C1 segment of cervical spinal cord (tissue), 14 donors: ENCODE measurements at regions not wholly inside any gene's neighbourhood (a gene's known extent, or its start where the extent isn't known, plus 50 kb on each side); places are given as distances from the start of the nearest gene placed in this dataset.
"Not testable (repeated sequence)": the region's sequence is repeated elsewhere in the genome, so short reads cannot be mapped to it uniquely, and the experiment has no call there.

Experiments used
- DNase-seq, 14 donors: peaks; one replicate each; lab custom pipeline; 2025; lab: John Stamatoyannopoulos, UW

DNA sequence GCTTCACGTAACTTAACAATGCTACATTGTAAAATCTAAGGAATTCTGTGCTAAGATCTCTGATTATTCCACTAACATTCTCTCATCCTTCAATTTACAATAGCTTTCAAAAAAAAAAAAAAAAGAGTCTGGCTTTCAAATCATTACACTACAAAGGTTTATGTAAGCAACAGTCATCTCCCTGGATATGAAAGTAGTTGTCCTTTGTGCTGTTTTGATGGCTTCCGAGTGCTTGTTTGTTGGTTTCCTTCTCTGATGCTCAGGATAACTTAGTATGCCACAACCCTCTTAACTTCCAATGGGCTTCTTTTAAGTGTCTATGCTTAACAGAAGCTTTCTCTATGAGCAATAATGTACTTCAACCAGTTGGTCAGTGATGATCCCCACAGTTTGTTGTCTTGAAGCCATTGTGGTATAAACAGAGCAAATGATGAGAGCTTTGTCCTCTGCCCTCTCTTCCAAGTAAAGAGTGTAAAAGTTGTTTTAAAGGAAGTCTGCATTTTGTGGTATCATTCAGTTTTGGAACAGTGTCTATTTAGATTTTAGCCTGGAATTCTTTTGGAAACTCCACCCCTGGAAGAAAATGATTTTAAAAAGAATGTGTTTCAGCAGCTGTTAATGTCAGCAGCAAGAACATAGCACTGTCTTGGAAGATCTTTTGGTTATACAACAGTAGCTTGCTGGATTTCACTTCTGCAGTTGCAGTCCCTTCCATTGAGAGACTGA, 396.1 kb upstream of the RGS6 start:
- DNase-seq, result no peak

DNA sequence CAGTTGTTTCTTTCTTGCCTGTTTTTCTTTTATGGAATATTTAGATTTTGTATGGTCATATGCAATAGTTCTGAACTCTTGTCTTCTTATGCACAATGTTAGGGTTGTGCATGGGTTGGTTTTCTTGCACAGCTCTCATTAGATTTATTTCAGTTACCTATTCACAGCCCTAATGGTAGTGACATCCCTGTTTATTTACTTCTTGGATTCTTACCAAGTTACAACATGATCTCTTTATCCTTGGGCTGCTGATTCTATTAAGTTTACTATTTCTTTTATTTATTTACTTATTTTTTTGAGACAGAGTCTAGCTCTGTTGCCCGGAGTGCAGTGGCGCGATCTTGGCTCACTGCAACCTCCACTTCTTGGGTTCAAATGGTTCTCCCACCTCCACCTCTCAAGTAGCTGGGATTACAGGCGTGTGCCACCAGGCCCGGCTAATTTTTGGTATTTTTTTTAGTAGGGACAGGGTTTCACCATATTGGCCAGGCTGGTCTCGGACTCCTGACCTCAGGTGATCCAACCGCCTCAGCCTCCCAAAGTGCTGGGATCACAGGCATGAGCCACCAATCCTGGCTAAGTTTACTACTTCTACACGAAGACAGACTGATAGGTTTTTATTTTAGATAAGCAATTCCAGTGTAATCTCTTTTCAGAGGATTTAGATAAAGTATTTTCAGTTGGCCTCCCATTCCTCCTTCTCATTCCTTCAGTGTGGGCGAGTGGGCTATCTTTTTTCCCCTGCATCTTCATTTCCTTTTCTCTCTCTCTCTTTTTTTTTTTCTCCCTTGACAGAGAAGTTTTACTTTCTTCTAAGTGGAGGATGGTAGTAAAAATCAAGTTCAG, 395.1 kb upstream of the RGS6 start:
- DNase-seq, result no peak

DNA sequence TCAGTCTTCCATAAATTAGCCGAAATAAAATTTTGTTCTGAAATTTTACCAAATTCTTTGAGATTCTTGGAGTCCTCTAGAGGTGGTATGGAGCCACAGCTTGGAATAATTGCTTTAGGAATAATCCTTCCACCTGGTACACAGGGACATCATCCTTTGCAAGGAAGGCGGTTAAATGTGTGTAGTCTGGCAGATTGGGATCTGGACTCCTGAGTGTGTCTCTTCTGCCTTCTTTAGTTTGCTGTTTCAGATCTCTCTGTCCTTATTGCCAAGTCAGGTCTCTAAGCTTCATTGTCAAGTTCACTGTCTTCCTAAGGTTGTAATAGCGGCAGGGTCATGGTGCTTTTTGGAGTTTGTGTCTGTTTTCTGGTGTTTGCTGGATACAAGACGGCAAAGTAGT, 393.9 kb upstream of the RGS6 start:
- peak in 1 of 14 donors; percentile 23 for DNase-seq

DNA sequence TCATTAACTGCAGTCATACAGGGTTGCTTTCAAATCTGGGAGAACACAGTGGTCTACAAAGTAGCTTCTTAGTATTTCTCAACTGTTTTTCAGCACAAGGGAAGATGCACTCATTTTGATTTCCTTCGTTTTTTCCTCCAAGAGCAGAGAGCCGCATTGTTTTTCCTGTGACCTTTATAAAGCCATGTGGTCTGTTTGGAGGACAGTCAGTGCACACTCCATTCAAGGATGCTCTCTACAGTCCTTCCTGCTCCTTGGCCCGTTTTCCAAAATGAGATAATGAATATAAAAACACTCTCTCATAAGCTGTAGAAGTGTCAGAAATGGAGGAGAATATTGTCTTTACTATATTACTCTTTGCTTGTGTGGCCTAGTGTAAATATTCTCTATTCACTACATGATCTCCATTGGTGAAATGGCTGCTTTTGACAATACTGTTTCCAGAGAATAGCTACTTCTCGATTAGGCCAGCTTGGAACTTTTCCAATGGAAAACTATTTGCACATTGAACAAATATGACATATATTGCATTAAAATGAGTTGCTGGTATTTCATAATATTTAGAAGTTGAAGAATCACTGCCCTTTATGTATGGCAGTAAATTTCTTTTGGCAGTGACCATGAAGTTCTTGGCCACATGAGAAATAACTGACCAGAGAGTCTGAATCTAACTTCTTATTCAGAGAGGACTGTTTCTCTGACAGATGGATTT, 393.1 kb upstream of the RGS6 start:
- DNase-seq, result peak in 1 of 14 donors; percentile 73

DNA sequence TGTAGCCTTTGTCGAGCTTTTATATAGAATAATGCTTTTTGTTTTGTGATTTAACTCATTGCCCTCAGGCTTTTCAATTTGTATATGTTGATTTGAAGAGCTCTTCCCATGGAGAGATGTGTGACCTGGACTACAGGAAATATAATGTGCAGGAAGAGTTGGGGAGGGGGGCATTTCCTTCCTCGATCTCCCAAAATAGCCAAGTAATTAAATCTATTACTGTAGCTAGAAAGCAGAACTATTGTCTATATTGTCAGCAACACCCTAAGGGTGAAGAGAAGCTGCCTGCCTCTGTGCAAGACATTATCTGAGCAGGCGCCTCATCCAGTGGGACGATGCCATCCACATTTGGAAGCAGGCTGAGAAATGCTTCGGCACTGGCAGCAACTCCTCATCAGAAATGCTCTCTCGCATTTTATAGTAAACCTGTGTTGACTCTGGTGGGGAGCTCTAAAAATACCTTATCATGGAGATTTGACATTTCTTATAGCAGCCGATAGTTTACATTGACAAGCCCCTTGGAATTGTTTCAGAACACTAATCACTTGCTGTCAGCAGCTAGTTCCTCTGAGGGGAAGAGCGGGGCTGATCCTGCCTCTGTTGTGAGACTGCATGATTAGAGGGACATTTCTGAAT, 392.5 kb upstream of the RGS6 start:
- peak in 8 of 14 donors; percentile 6 to 83 (median 16) for DNase-seq

DNA sequence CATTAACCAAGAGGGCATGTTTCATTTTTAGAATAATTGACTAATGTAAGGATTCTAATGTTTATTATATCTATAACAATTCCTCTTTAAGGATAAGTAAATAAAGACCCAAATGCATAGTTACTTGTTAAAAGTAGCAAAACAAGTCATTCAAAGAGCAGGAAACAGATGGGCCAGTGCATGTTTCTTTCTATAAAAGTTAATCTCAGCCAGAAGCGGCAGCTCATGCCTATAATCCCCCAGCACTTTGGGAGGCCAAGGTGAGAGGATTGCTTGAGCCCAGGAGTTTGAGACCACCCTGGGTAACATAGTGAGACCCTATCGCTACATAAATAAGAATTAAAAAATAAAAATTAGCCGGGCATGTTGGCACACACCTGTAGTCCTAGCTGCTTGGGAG, 391.0 kb upstream of the RGS6 start:
- no peak for DNase-seq

DNA sequence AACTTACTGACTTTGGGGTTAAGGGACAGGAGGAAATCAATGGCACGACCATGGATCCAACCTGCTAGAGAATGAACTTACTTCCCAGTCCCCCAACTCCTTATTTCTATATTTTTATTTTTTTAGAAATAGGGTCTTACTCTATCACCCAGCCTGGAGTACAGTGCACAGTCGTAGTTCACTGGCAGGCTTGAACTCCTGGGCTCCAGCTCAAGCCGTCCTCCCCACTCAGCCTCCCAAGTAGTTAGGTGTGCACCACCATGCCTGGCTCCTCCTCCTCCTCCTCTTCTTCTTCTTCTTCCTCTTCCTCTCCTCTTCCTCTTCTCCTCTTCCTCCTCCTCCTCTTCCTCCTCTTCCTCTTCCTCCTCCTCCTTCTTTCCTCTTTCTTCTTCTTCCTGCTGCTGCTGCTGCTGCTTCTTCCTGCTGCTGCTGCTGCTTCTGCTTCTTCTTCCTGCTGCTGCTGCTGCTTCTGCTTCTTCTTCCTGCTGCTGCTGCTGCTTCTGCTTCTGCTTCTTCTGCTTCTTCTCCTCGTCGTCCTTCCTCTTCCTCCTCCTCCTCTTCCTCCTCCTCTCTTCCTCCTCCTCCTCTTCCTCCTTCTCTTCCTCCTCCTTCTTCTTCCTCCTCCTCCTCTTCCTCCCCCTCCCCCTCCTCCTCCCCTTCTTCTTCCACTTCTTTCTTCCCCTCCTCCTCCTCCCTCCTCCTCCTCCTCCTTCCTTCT, 390.1 kb upstream of the RGS6 start:
- DNase-seq, result no peak

DNA sequence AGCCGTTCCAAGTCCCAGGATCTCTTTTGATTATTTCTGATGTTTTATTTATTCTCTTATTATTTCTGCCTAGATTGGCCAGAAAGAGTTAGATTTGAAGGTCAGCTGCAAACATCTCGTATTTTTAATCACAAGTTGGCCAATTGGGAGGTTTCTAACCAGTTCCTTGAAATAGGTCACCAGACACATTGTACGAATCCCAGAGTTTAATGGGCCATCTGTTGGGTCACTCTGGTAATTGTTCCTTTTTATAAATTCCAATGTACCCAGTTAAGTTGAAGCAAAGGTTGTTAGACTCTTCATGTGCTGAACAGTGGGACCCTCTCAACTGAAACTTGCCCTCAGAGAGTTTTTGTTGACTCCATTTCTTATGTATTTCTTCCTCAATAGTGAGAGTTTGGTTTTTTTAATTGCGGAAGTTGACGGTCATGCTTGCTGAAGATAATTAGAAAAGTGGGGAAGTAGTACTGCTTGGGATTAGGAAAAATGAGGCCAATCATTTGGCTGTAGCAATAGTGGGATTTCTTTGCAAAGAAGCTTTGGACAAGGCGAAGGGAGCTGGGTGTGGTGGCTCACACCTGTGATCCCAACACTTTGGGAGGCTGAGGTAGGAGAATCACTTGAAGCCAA, 382.7 kb upstream of the RGS6 start:
- DNase-seq, result peak in 1 of 14 donors; percentile 30

DNA sequence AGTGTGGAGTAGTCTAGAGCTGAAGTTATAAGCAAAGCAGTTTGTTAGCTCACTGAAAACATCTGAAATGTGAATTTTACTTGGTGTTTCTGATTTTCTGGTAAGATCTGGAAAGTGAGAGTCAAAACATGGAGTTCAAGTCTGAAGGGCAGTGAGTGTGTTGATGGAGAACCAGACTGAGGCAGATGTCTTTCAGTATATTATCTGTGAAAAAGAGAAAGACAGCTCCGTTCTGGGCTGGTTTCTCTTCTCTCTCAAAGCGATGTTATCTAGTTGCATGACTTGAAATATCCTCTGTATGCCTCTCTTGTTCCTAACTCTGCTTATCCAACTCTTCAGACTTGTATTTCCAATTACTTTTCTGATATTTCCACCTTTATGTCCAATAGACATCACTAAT, 381.9 kb upstream of the RGS6 start:
- DNase-seq, result no peak

DNA sequence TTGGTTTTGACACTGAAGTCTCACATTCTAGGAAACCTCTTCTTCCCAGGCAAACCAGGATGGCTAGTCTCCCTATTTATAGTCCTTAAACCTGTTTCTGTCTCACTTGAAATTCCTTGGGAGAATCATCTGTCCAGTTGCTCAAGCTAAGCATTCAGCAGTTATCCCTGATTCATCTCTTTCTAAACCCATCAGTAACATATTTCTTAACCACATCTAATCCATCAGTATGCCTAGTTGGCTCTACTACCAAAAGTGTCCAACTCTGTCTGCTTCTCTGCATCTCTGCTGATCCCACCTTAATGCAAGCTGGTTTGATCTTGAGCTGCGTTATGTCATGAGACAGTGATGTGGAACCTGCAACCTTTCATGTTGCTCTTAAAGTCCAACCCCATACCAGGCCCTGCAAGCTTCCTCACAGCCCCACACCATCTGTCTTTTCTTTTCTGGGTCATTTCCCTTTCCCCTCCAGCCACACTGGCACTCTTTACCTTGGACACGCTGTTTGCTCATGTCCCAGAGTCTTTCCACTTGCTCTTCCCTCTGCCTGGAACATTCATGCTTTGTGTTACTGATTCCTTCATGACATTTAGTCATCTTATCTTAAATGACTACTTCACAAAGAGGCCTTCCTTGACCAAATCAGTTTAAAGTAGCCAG, 380.8 kb upstream of the RGS6 start:
- peak in 1 of 14 donors; percentile 56 for DNase-seq

DNA sequence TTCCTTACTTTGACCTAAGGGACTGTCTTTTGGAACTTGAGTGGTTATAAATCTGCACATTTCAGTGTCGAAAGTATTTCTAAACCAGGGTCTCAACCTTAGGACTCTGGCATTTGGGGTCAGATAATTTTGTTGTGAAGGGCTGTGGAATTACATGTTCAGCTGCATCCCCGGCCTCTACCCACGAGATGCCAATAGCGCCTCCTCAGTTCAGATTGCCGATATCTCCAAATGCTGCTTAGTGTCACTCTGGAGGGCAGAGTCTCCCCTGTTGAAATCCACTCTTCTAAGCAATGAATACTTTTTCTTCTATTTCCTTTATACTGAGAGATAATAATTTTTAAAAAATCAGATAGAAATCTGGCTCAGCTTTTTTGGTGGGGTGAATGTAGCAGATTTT, 379.4 kb upstream of the RGS6 start:
- DNase-seq, result no peak

DNA sequence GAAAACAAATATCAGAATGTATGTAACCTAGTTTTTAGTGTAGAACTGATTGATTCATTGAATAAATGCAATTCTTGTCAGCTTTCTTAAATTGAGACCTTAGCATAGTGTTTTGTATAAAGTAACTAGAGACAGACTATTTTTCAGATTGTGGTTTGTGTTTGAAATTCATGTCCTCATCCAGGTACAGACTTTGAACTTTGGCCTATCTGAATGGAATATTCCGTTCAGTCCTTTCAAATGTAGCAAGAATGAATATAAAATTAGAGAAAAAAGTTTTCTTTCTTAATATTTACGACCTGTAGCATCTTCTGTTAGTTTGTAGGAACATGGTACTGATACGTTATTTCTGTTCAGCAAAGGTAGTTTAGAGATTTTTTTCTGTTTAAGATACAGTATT, 378.4 kb upstream of the RGS6 start:
- no peak for DNase-seq

DNA sequence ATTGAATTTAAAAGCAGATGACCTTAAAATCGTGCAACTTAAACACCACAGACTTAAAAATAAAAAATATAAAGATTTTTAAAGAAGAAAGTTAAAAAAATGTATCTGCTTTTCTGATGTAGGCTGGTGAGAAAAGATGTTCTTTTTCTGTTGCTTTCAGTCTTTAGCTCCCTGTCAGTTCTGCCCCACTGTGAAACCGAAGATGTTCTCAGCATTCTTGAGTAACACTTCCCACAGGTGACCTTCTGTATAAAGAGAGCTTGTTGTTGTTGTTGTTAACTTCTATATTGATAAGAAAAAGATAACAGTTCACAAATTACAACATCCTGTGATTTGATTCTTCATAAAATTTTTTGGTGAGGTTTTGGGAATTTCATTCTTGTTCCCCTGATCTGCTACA, 377.9 kb upstream of the RGS6 start:
- DNase-seq, result no peak

DNA sequence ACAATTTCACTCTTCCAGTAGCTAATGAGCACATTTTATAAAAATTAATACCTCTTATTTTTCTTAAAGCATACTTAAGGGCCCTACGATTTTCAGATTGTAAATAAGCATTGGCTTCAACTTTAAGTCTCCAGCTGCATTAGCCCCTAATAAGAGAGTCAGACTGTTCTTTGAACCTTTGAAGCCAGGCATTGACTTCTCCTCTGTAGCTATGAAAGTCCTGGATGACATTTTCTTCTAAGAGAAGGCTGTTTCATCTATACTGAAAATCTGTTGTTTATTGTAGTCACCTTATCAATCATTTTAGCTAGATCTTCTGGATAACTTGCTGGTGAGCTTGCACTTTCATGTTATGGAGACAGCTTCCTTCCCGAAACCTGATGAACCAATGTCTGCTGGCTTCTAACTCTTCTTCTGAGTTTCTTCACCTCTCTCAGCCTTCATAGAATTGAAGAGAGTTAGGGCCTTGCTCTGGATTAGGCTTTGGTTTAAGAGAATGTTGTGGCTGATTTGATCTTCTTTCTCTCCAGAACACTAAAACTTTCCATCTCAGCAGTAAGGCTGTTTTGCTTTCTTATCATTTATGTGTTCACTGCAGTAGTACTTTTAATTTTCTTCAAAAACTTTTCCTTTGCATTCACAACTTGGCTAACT, 377.1 kb upstream of the RGS6 start:
- DNase-seq, result no peak

DNA sequence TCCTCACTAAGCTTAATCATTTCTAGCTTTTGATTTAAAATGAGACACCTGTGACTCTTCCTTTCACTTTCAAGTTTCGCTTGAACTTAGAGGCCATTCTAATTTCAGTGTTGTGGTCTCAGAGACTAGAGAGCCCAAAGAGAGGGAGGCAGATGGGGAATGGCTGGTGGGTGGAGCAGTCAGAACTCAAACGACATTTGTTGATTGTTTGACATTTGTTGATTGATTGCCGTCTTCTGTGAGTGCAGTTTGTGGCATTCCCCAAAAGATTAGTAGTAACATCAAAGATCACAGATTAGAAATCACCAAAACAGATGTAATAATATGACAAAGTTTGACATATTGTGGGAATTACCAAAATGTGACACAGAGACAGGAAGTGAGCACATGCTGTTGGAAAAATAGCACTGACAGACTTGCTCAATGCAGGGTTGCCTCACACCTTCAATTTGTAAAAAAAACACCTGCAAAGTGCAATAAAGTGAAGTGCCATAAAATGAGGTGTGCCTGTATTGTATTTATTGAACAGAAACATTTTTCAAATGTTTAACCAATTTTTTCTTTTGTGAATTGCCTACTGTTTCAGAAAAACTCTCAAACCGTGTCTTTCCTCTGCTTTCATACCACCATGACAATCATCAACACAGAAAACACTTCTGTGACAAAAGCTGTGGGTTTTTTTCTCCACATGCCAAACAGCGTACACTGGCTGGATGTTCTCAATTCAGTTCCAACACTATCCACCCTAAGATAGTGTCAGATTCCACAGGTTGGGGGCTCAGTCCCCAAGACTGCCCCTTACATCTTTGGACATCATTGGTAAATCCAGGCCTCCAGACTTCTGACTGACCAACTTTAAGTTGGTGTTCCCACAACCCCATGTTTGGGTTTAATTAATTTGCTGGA, 376.3 kb upstream of the RGS6 start:
- DNase-seq, result no peak

DNA sequence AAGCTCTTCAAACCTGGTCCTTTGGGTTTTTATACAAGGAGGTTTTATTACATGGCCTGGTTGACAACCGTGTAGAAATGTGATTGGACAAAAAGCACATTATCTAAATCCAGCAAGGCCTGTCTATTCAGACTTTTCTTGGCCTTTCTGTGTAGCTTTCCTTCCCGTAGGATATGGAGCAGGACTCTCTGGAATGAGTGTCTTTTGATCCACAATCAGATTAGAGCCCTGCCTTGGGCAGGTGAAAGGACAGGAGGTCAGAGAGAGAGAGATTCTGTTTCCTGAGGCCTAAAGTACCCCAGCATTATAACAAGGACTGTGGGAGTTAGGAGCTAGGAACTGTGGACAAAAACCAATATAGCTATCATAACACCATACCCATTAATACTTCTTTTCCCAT, 375.5 kb upstream of the RGS6 start:
- no peak for DNase-seq

DNA sequence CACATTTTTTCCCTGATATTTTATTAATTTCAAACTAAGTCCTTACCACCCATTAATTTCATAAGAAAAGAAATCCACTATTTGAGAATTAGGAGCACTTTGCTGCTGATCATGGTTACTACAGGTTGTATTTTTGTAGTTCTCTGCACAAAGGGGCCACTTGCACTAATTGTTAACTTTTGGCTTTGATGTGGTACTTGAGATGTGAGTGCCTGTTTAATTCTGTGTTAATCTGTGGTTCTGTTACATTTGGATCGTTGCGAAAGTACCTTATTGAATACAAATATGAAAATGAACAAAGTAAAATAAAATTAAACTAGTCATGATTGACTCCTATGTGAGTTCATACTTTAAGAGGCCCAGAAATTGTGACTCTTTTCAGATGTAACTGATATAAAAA, 374.9 kb upstream of the RGS6 start:
- DNase-seq, result no peak

DNA sequence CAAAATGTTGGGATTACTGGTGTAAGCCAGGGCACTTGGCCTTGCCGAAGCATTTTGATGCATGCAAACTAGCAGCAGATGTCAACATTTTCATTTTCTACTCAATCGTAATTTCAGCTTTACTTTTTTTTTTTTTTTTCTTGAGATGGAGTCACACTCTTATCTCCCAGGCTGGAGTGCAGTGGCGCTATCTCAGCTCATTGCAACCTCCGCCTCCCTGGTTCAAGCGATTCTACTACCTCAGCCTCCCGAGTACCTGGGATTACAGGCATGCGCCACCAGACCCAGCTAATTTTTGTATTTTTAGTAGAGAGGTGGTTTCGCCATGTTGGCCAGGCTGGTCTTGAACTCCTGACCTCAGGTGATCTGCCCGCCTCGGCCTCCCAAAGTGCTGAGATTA, 373.3 kb upstream of the RGS6 start:
- DNase-seq, result not testable (repeated sequence)

DNA sequence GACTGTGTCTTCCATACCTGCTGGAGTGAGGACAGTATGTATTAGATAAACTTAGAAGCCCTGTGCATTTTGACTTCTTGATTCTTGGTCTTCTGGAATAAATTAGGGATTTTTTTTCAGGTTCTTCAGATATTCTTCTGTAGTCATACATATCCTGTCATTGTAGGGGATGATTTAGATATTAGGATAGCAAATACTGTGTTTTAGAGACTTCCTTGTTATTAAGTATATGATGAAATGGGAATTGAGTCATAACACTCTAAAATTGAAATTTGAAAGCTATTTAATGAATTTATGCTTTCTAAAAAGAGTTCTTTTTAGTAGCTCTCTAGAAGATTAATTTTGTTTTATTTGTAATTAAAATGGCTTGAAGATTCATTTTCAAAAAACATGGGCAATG, 371.5 kb upstream of the RGS6 start:
- DNase-seq, result no peak
